IMR-90 (cell line): ENCODE measurements at regions not wholly inside any gene's neighbourhood (a gene's known extent, or its start where the extent isn't known, plus 50 kb on each side); places are given as distances from the start of the nearest gene placed in this dataset.

Source experiments
- ATAC-seq: fragments of 200-7000 bp; cut with Tn5 transposase; 2 replicates; pipeline ENCODE4 v1.9.1; 2020; ENCODE audit warnings: low read depth, mild to moderate bottlenecking, moderate library complexity
- BruUV-seq: library from RNA; stranded (reverse); fragments of 400-500 nt; replicated peaks from 2 replicates; lab custom pipeline; 2021; lab: Mats Ljungman, UMichigan
- CTCF ChIA-PET: fragments of 300-600 bp; formaldehyde crosslinking; extraction: SDS; loops from one replicate; lab custom pipeline; 2021; ENCODE audit warnings: antibody characterized with exemption; lab: Yijun Ruan, JAX
- POLR2A ChIA-PET: fragments of 300-600 bp; sonication (Branson Sonifier 250); formaldehyde crosslinking; loops from one replicate; lab custom pipeline; 2022; ENCODE audit warnings: antibody characterized with exemption; ENCODE audit not compliant: unreplicated experiment; lab: Charles Lee
- DNase-seq: peaks from one replicate; pipeline ENCODE4 v3.0.0; 2013
- H2AFZ ChIP-seq: replicated peaks from 2 replicates; pipeline ENCODE3; 2013; ENCODE audit warnings: low read length, mild to moderate bottlenecking; ENCODE audit not compliant: poor library complexity
- H2AK5ac ChIP-seq: 2 replicates; pipeline ENCODE4 v1.6.1; 2013; ENCODE audit warnings: low read depth, low read length, inconsistent platforms
- H2AK9ac ChIP-seq: replicated peaks from 2 replicates; pipeline ENCODE3; 2013; ENCODE audit warnings: mild to moderate bottlenecking, low read depth, low read length, moderate library complexity; ENCODE audit not compliant: poor library complexity
- H2BK120ac ChIP-seq: 2 replicates; pipeline ENCODE4 v1.6.1; 2013; ENCODE audit warnings: low read depth, low read length, inconsistent platforms
- H2BK15ac ChIP-seq: 3 replicates; pipeline ENCODE4 v1.6.1; 2013; ENCODE audit warnings: low read depth, low read length, inconsistent platforms
- H2BK20ac ChIP-seq: 2 replicates; pipeline ENCODE4 v1.6.1; 2013; ENCODE audit warnings: low read depth, mild to moderate bottlenecking, inconsistent platforms, low read length, moderate library complexity
- H2BK5ac ChIP-seq: 2 replicates; pipeline ENCODE4 v1.6.1; 2013; ENCODE audit warnings: mild to moderate bottlenecking, low read depth, low read length, inconsistent platforms; ENCODE audit not compliant: poor library complexity, severe bottlenecking
- H3K14ac ChIP-seq: replicated peaks from 2 replicates; pipeline ENCODE4 v1.6.1; 2013; ENCODE audit warnings: low read depth, low read length, inconsistent platforms
- H3K18ac ChIP-seq: 2 replicates; pipeline ENCODE4 v1.6.1; 2013; ENCODE audit warnings: low read depth, low read length, control low read depth
- H3K23ac ChIP-seq: 2 replicates; pipeline ENCODE4 v1.6.1; 2013; ENCODE audit warnings: low read depth, low read length, inconsistent platforms
- H3K27ac ChIP-seq: 2 replicates; pipeline ENCODE4 v1.5.1; 2013; ENCODE audit warnings: mild to moderate bottlenecking, control low read depth, low read length; ENCODE audit not compliant: insufficient read depth
- H3K27me3 ChIP-seq: 2 replicates; pipeline ENCODE4 v1.6.1; 2013; ENCODE audit warnings: low read length; ENCODE audit not compliant: control insufficient read depth, insufficient read depth
- H3K36me3 ChIP-seq: 2 replicates; pipeline ENCODE4 v1.6.1; 2013; ENCODE audit warnings: low read length, mixed read lengths; ENCODE audit not compliant: control insufficient read depth, insufficient read depth
- H3K4ac ChIP-seq: 2 replicates; pipeline ENCODE4 v1.6.1; 2013; ENCODE audit warnings: low read depth, low read length, inconsistent platforms
- H3K4me1 ChIP-seq: 2 replicates; pipeline ENCODE4 v1.6.1; 2013; ENCODE audit warnings: low read length, mixed read lengths; ENCODE audit not compliant: control insufficient read depth, insufficient read depth
- H3K4me2 ChIP-seq: 2 replicates; pipeline ENCODE4 v1.6.1; 2013; ENCODE audit warnings: low read depth, mild to moderate bottlenecking, control low read depth, low read length, moderate library complexity
- H3K4me3 ChIP-seq: 2 replicates; pipeline ENCODE4 v1.5.1; 2013; ENCODE audit warnings: low read depth, mild to moderate bottlenecking, control low read depth, low read length, moderate library complexity; ENCODE audit not compliant: insufficient read depth
- H3K56ac ChIP-seq: 2 replicates; pipeline ENCODE4 v1.6.1; 2013; ENCODE audit warnings: low read length, inconsistent platforms; ENCODE audit not compliant: insufficient read depth; ENCODE audit errors: extremely low read depth
- H3K79me1 ChIP-seq, 2 experiments: 2 replicates each; pipeline ENCODE4 v1.6.1; 2013; ENCODE audit warnings: low read length in 2 of 2, inconsistent platforms in 1 of 2, low read depth in 1 of 2
- H3K9ac ChIP-seq: 2 replicates; pipeline ENCODE4 v1.6.1; 2013; ENCODE audit warnings: low read depth, low read length, control low read depth
- H3K9me1 ChIP-seq: 2 replicates; pipeline ENCODE4 v1.6.1; 2013; ENCODE audit warnings: low read length, inconsistent platforms; ENCODE audit not compliant: insufficient read depth
- H3K9me3 ChIP-seq: 2 replicates; pipeline ENCODE4 v1.6.1; 2013; ENCODE audit warnings: low read length; ENCODE audit not compliant: control insufficient read depth, insufficient read depth
- H4K20me1 ChIP-seq: 2 replicates; pipeline ENCODE4 v1.6.1; 2013; ENCODE audit warnings: low read length, inconsistent platforms; ENCODE audit not compliant: insufficient read depth
- H4K5ac ChIP-seq: 2 replicates; pipeline ENCODE4 v1.6.1; 2013; ENCODE audit warnings: mild to moderate bottlenecking, low read depth, low read length, control low read depth
- H4K8ac ChIP-seq, 2 experiments: 2 replicates each; pipeline ENCODE4 v1.6.1; 2013; ENCODE audit warnings: low read depth in 2 of 2, low read length in 2 of 2, control low read depth in 1 of 2, inconsistent platforms in 1 of 2
- H4K91ac ChIP-seq: 2 replicates; pipeline ENCODE4 v1.6.1; 2013; ENCODE audit warnings: low read depth, low read length, inconsistent platforms; ENCODE audit not compliant: insufficient read depth
- BHLHE40 ChIP-seq: fragments of 150-350 bp; IDR thresholded peaks from 2 replicates; pipeline ENCODE4 v1.6.1; 2016; ENCODE audit warnings: mild to moderate bottlenecking, low read depth, low read length
- CEBPB ChIP-seq: IDR thresholded peaks from 2 replicates; pipeline ENCODE4 v1.6.1; 2012; ENCODE audit warnings: low read depth, low read length, improper control_type of control experiment
- CHD1 ChIP-seq: IDR thresholded peaks from 2 replicates; pipeline ENCODE4 v1.6.1; 2012; ENCODE audit warnings: low read depth, low read length, improper control_type of control experiment
- FOS ChIP-seq: fragments of 150-350 bp; IDR thresholded peaks from 2 replicates; pipeline ENCODE4 v1.6.1; 2016; ENCODE audit warnings: low read depth, low read length
- MAFK ChIP-seq: IDR thresholded peaks from 2 replicates; pipeline ENCODE4 v1.6.1; 2012; ENCODE audit warnings: low read depth, low read length, improper control_type of control experiment
- MAZ ChIP-seq: IDR thresholded peaks from 2 replicates; pipeline ENCODE4 v1.6.1; 2012; ENCODE audit warnings: low read depth, mild to moderate bottlenecking, low read length, improper control_type of control experiment, moderate library complexity, borderline replicate concordance
- MXI1 ChIP-seq: IDR thresholded peaks from 2 replicates; pipeline ENCODE4 v1.6.1; 2012; ENCODE audit warnings: low read depth, mild to moderate bottlenecking, low read length, moderate library complexity, borderline replicate concordance
- NFE2L2 ChIP-seq: fragments of 150-350 bp; IDR thresholded peaks from 2 replicates; pipeline ENCODE4 v1.6.1; 2016; ENCODE audit warnings: low read depth, mild to moderate bottlenecking, low read length
- POLR2A ChIP-seq: IDR thresholded peaks from 2 replicates; pipeline ENCODE4 v1.6.1; 2012; ENCODE audit warnings: mild to moderate bottlenecking, low read depth, low read length
- RAD21 ChIP-seq: IDR thresholded peaks from 2 replicates; pipeline ENCODE4 v1.6.1; 2012; ENCODE audit warnings: low read length, improper control_type of control experiment
- RCOR1 ChIP-seq: IDR thresholded peaks from 2 replicates; pipeline ENCODE4 v1.6.1; 2012; ENCODE audit warnings: mild to moderate bottlenecking, low read length, improper control_type of control experiment; ENCODE audit not compliant: insufficient replicate concordance
- RFX5 ChIP-seq: IDR thresholded peaks from 2 replicates; pipeline ENCODE4 v1.8.0; 2012; ENCODE audit warnings: low read depth, mild to moderate bottlenecking, low read length, moderate library complexity
- SMC3 ChIP-seq: fragments of 150-350 bp; IDR thresholded peaks from 2 replicates; pipeline ENCODE4 v1.6.1; 2016; ENCODE audit warnings: low read depth, mild to moderate bottlenecking, antibody characterized with exemption, low read length, moderate library complexity
- dilution Hi-C: fragments of 300-500 bp; cut with HindIII; formaldehyde crosslinking; loops from one replicate; pipeline ENCODE4 v1.14.3; 2018; ENCODE audit warnings: low sequenced_read_pairs; ENCODE audit not compliant: unreplicated experiment
- in situ Hi-C: fragments of 300-500 bp; cut with MboI; formaldehyde crosslinking; loops from 3 replicates; pipeline ENCODE4 v1.14.3; 2019; ENCODE audit warnings: low sequenced_read_pairs, inconsistent platforms, mixed read lengths
- intact Hi-C: fragments of 100-400 bp; cut with micrococcal nuclease; formaldehyde crosslinking; loops from 2 replicates; pipeline ENCODE4 v1.10.0; 2022
- TF ChIP-seq, protein P1 (sequence below): fragments of 150-350 bp; IDR thresholded peaks from 2 replicates; pipeline ENCODE4 v1.6.1; 2016; ENCODE audit warnings: low read depth, mild to moderate bottlenecking, low read length, moderate library complexity, borderline replicate concordance
- TF ChIP-seq, protein P2 (sequence below): conservative IDR thresholded peaks from 2 replicates; pipeline ENCODE4 v1.5.1; 2012; ENCODE audit warnings: mild to moderate bottlenecking, low read depth, low read length, improper control_type of control experiment
- TF ChIP-seq, protein P3 (sequence below): fragments of 150-350 bp; IDR thresholded peaks from 2 replicates; pipeline ENCODE4 v1.6.1; 2017; ENCODE audit warnings: mild to moderate bottlenecking, antibody characterized with exemption, low read length, low read depth

DNA sequence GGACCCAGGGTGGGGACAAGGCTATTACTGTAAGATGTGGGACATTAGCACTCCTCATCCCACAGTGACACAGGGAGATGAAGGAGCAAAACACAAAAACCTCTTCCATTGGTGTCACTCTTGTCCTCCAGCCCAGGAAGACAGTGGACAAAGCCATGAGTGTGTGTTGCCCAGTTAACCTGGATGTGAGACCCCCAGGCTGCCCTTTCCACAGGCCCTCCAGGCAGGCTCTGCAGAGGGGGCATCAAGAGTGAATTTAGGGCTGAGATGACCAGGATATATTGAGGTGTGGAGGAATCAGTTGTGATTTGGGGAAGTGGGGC lies 111.3 kb downstream of the GGTLC2 start:
- H4K8ac ChIP-seq: no peak overlapping the region
- H3K14ac ChIP-seq: no peak overlapping the region
- H2BK15ac ChIP-seq: no peak overlapping the region
- H3K27ac ChIP-seq: no peak overlapping the region
- CTCF ChIA-PET: no interaction called here
- intact Hi-C loops: no loop called here
- H3K56ac ChIP-seq: no peak overlapping the region
- in situ Hi-C loops: no loop called here
- no peaks in the 10 kb centered on the region for H3K4me1 ChIP-seq
- H2AK5ac ChIP-seq: no peak overlapping the region
- no peak overlapping the region for H3K23ac ChIP-seq
- DNase-seq (no peak), ATAC-seq (no peak)
- dilution Hi-C loops: no loop called here
- no peak overlapping the region for H2BK5ac ChIP-seq
- H3K9me3 ChIP-seq: no peaks in the 10 kb centered on the region
- no peak overlapping the region for H2AFZ ChIP-seq
- no peak overlapping the region for H3K4me3 ChIP-seq
- H3K79me1 ChIP-seq: no peaks in the 10 kb centered on the region
- no peak overlapping the region for H3K9ac ChIP-seq
- H2BK20ac ChIP-seq: no peak overlapping the region
- H2AK9ac ChIP-seq: no peak overlapping the region
- no peaks in the 10 kb centered on the region; the same call in 1 of the 2 replicates for H3K9me1 ChIP-seq
- no peak for TF ChIP-seq CEBPB
- no peak for TF ChIP-seq POLR2A
- no peak for TF ChIP-seq NFE2L2
- TF ChIP-seq MXI1: no peak
- TF ChIP-seq FOS: no peak
- TF ChIP-seq BHLHE40: no peak
- TF ChIP-seq MAFK: no peak
- TF ChIP-seq, protein P1, sequence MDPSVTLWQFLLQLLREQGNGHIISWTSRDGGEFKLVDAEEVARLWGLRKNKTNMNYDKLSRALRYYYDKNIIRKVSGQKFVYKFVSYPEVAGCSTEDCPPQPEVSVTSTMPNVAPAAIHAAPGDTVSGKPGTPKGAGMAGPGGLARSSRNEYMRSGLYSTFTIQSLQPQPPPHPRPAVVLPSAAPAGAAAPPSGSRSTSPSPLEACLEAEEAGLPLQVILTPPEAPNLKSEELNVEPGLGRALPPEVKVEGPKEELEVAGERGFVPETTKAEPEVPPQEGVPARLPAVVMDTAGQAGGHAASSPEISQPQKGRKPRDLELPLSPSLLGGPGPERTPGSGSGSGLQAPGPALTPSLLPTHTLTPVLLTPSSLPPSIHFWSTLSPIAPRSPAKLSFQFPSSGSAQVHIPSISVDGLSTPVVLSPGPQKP: no peak
- no peak for TF ChIP-seq RFX5
- TF ChIP-seq SMC3: no peak
- TF ChIP-seq RAD21: no peak
- TF ChIP-seq MAZ: no peak
- no peak for TF ChIP-seq CHD1
- TF ChIP-seq, protein P2, sequence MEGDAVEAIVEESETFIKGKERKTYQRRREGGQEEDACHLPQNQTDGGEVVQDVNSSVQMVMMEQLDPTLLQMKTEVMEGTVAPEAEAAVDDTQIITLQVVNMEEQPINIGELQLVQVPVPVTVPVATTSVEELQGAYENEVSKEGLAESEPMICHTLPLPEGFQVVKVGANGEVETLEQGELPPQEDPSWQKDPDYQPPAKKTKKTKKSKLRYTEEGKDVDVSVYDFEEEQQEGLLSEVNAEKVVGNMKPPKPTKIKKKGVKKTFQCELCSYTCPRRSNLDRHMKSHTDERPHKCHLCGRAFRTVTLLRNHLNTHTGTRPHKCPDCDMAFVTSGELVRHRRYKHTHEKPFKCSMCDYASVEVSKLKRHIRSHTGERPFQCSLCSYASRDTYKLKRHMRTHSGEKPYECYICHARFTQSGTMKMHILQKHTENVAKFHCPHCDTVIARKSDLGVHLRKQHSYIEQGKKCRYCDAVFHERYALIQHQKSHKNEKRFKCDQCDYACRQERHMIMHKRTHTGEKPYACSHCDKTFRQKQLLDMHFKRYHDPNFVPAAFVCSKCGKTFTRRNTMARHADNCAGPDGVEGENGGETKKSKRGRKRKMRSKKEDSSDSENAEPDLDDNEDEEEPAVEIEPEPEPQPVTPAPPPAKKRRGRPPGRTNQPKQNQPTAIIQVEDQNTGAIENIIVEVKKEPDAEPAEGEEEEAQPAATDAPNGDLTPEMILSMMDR: no peak
- no peak for TF ChIP-seq RCOR1
- TF ChIP-seq, protein P3, sequence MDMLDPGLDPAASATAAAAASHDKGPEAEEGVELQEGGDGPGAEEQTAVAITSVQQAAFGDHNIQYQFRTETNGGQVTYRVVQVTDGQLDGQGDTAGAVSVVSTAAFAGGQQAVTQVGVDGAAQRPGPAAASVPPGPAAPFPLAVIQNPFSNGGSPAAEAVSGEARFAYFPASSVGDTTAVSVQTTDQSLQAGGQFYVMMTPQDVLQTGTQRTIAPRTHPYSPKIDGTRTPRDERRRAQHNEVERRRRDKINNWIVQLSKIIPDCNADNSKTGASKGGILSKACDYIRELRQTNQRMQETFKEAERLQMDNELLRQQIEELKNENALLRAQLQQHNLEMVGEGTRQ: no peak
- no TSS peak for BruUV-seq
- no peak overlapping the region for H4K91ac ChIP-seq
- H3K4ac ChIP-seq: no peak overlapping the region
- H4K5ac ChIP-seq: no peak overlapping the region
- H3K4me2 ChIP-seq: no peak overlapping the region
- no peaks in the 10 kb centered on the region for H3K36me3 ChIP-seq
- no peaks in the 10 kb centered on the region for H4K20me1 ChIP-seq
- no peak overlapping the region for H2BK120ac ChIP-seq
- no peak overlapping the region for H3K18ac ChIP-seq
- H3K27me3 ChIP-seq: peaks cover 6% of the 10 kb centered on the region
- POLR2A ChIA-PET: no interaction called here
